GM13976 (cell line): ENCODE measurements at regions not wholly inside any gene's neighbourhood (a gene's known extent, or its start where the extent isn't known, plus 50 kb on each side); places are given as distances from the start of the nearest gene placed in this dataset.

ENCODE experiments used
- DNase-seq: peaks from one replicate; pipeline ENCODE4 v3.0.0; 2012; ENCODE audit warnings: low spot score
- CTCF ChIP-seq: IDR thresholded peaks from 2 replicates; pipeline ENCODE4 v1.5.1; 2012; ENCODE audit warnings: borderline replicate concordance, mild to moderate bottlenecking; ENCODE audit not compliant: insufficient read depth; ENCODE audit errors: extremely low read depth, missing control alignments, control extremely low read depth
- in situ Hi-C: fragments of 300-500 bp; cut with MboI; formaldehyde crosslinking; loops from one replicate; pipeline ENCODE4 v1.12.0; 2022; ENCODE audit warnings: low sequenced_read_pairs, mixed read lengths, inconsistent platforms; ENCODE audit not compliant: unreplicated experiment

GRCh38 chr5:166046956-166047355 is 2244.5 kb upstream of the WWC1 start:
- in situ Hi-C loops: no loop called here
- TF ChIP-seq CTCF: no peak
- DNase-seq: no peak

GRCh38 chr5:166050531-166050930 is 2240.9 kb upstream of the WWC1 start:
- no peak for DNase-seq
- TF ChIP-seq CTCF: no peak
- in situ Hi-C loops: no loop called here

- in situ Hi-C loops: no loop called here
- no peak for DNase-seq
- no peak for TF ChIP-seq CTCF
These were observed 2232.8 kb upstream of the WWC1 start for GRCh38 chr5:166058660-166059059.

- in situ Hi-C loops: no loop called here
- TF ChIP-seq CTCF: no peak
- DNase-seq: no peak
These were observed 2229.4 kb upstream of the WWC1 start for GRCh38 chr5:166062094-166062493.

- DNase-seq: no peak
- TF ChIP-seq CTCF: no peak
- in situ Hi-C loops: no loop called here
These were observed 2228.7 kb upstream of the WWC1 start for GRCh38 chr5:166062719-166063118.

GRCh38 chr5:166063261-166063660 is 2228.2 kb upstream of the WWC1 start:
- in situ Hi-C loops: no loop called here
- no peak for DNase-seq
- no peak for TF ChIP-seq CTCF
